ENCODE measurements at regions not wholly inside any gene's neighbourhood (a gene's known extent, or its start where the extent isn't known, plus 50 kb on each side); places are given as distances from the start of the nearest gene placed in this dataset.

- in situ Hi-C loops (cut with HindIII; ENCODE audit: low sequenced_read_pairs) = no loop called here
These were observed 888.7 kb upstream of the ZWINT start for GRCh38 chr10:57249615-57250281.

GRCh38 chr10:57247271-57247670 is 886.2 kb upstream of the ZWINT start:
- in situ Hi-C loops (cut with HindIII; ENCODE audit: low sequenced_read_pairs) = no loop called here

GRCh38 chr10:57225920-57226319 is 864.9 kb upstream of the ZWINT start:
- in situ Hi-C loops (cut with HindIII; ENCODE audit: low sequenced_read_pairs) = no loop called here

- in situ Hi-C loops (cut with HindIII; ENCODE audit: low sequenced_read_pairs) = no loop called here
These were observed 863.8 kb upstream of the ZWINT start for GRCh38 chr10:57224811-57225210.

GRCh38 chr10:57222603-57223002 is 861.5 kb upstream of the ZWINT start:
- in situ Hi-C loops (cut with HindIII; ENCODE audit: low sequenced_read_pairs) = no loop called here

- in situ Hi-C loops (cut with HindIII; ENCODE audit: low sequenced_read_pairs) = no loop called here
These were observed 861.1 kb upstream of the ZWINT start for GRCh38 chr10:57222129-57222528.

GRCh38 chr10:57221674-57222073 is 860.6 kb upstream of the ZWINT start:
- in situ Hi-C loops (cut with HindIII; ENCODE audit: low sequenced_read_pairs) = no loop called here

GRCh38 chr10:57218382-57218781 is 857.3 kb upstream of the ZWINT start:
- in situ Hi-C loops (cut with HindIII; ENCODE audit: low sequenced_read_pairs) = no loop called here

GRCh38 chr10:57202356-57202755 is 841.3 kb upstream of the ZWINT start:
- in situ Hi-C loops (cut with HindIII; ENCODE audit: low sequenced_read_pairs) = no loop called here

GRCh38 chr10:57188846-57189245 is 827.8 kb upstream of the ZWINT start:
- in situ Hi-C loops (cut with HindIII; ENCODE audit: low sequenced_read_pairs) = loop anchor here (25.0 kb wide), 1 partner anchor 102 kb away; no protein-coding TSS in a partner anchor

- in situ Hi-C loops (cut with HindIII; ENCODE audit: low sequenced_read_pairs) = loop anchor here (25.0 kb wide), 1 partner anchor 99 kb away; no protein-coding TSS in a partner anchor
These were observed 825.1 kb upstream of the ZWINT start for GRCh38 chr10:57186201-57186600.

GRCh38 chr10:57169597-57169996 is 808.5 kb upstream of the ZWINT start:
- in situ Hi-C loops (cut with HindIII; ENCODE audit: low sequenced_read_pairs) = no loop called here

GRCh38 chr10:57168611-57169240 is 807.7 kb upstream of the ZWINT start:
- in situ Hi-C loops (cut with HindIII; ENCODE audit: low sequenced_read_pairs) = no loop called here

GRCh38 chr10:57165671-57166070 is 804.6 kb upstream of the ZWINT start:
- in situ Hi-C loops (cut with HindIII; ENCODE audit: low sequenced_read_pairs) = no loop called here

- in situ Hi-C loops (cut with HindIII; ENCODE audit: low sequenced_read_pairs) = no loop called here
These were observed 801.2 kb upstream of the ZWINT start for GRCh38 chr10:57162231-57162630.

- in situ Hi-C loops (cut with HindIII; ENCODE audit: low sequenced_read_pairs) = no loop called here
These were observed 800.1 kb upstream of the ZWINT start for GRCh38 chr10:57161157-57161556.

- in situ Hi-C loops (cut with HindIII; ENCODE audit: low sequenced_read_pairs) = no loop called here
These were observed 784.5 kb upstream of the ZWINT start for GRCh38 chr10:57145548-57145947.

GRCh38 chr10:57142925-57143576 is 782.0 kb upstream of the ZWINT start:
- in situ Hi-C loops (cut with HindIII; ENCODE audit: low sequenced_read_pairs) = no loop called here

GRCh38 chr10:57141708-57142107 is 780.6 kb upstream of the ZWINT start:
- in situ Hi-C loops (cut with HindIII; ENCODE audit: low sequenced_read_pairs) = no loop called here

GRCh38 chr10:57119684-57120083 is 758.6 kb upstream of the ZWINT start:
- in situ Hi-C loops (cut with HindIII; ENCODE audit: low sequenced_read_pairs) = no loop called here

- in situ Hi-C loops (cut with HindIII; ENCODE audit: low sequenced_read_pairs) = no loop called here
These were observed 752.5 kb upstream of the ZWINT start for GRCh38 chr10:57113545-57113944.

GRCh38 chr10:57102236-57102635 is 741.2 kb upstream of the ZWINT start:
- in situ Hi-C loops (cut with HindIII; ENCODE audit: low sequenced_read_pairs) = no loop called here
